ENCODE measurements at regions not wholly inside any gene's neighbourhood (a gene's known extent, or its start where the extent isn't known, plus 50 kb on each side); places are given as distances from the start of the nearest gene placed in this dataset.

- TF ChIP-seq ZFP3 (CRISPR knock-in tag; IDR thresholded peaks at IDR 0.05) = no peak
- TF ChIP-seq CREB5 (CRISPR knock-in tag; IDR thresholded peaks at IDR 0.05; ENCODE audit: low read depth) = no peak
- no peak for TF ChIP-seq RARB (CRISPR knock-in tag; IDR thresholded peaks at IDR 0.05)
- TF ChIP-seq CSRNP3 (CRISPR knock-in tag; IDR thresholded peaks at IDR 0.05) = no peak
- no peak for TF ChIP-seq ARNTL (CRISPR knock-in tag; IDR thresholded peaks at IDR 0.05; ENCODE audit: borderline replicate concordance, low read depth)
- TF ChIP-seq POU6F1 (CRISPR knock-in tag; IDR thresholded peaks at IDR 0.05; ENCODE audit: borderline replicate concordance, low read depth) = no peak
- no peak for TF ChIP-seq ZFP30 (CRISPR knock-in tag; IDR thresholded peaks at IDR 0.05)
- TF ChIP-seq TSHZ2 (CRISPR knock-in tag; IDR thresholded peaks at IDR 0.05) = no peak
- no peak for TF ChIP-seq ZNF565 (CRISPR knock-in tag; conservative IDR thresholded peaks at IDR 0.05; ENCODE audit: low read depth)
- no peak for TF ChIP-seq ZC3H10 (CRISPR knock-in tag; IDR thresholded peaks at IDR 0.05)
- no peak for TF ChIP-seq PATZ1 (CRISPR knock-in tag; IDR thresholded peaks at IDR 0.05; ENCODE audit: borderline replicate concordance)
- no peak for TF ChIP-seq OSR1 (CRISPR knock-in tag; IDR thresholded peaks at IDR 0.05)
- TF ChIP-seq ISL1 (CRISPR knock-in tag; IDR thresholded peaks at IDR 0.05) = no peak
Observed at GRCh38 chr22:27153386-27153785, 496.0 kb downstream of the MIAT start.
